ENCODE measurements at regions not wholly inside any gene's neighbourhood (a gene's known extent, or its start where the extent isn't known, plus 50 kb on each side); places are given as distances from the start of the nearest gene placed in this dataset.
A peak's percentile ranks its signal among the peaks of the same experiment; 100 is the strongest.

DNA sequence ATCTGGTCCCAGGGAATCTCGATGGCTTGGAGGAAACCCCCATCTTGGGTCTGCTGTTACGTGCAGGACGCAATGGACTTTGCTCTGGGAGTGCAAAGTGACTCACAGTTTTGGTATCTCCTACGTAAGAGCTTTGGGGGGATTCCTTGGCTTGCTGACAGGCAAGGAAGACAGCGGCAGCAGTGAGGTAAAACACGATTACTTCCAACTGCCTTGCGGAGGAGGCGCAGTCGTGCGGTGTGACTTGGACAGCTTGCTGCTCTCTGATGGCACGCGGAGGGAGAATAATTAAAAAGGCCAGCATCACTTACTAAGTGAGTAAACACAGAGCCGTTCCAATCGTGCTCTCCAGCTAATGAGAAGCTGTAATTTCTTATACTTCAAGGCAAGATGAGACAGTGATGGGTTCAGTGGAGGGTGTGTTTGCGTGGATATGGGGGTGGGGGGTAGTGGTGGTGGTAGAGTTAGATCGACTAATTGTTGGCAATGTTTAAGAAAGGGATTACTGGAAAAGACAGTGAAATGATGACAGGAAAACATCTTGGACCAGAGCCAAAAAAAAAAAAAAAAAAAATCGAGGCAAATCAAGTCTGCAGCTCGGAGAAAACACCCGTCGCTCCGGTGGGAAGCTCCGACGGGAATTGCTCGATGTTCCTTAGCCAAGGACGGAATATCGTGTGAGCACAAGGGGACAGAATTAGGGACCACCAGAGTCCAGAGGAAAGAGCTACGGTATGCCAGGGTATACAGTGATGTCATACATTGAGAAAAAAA, 184.8 kb upstream of the ZFHX3 start:
- no peak for DNase-seq (ENCODE audit: low read depth, low spot score)

DNA sequence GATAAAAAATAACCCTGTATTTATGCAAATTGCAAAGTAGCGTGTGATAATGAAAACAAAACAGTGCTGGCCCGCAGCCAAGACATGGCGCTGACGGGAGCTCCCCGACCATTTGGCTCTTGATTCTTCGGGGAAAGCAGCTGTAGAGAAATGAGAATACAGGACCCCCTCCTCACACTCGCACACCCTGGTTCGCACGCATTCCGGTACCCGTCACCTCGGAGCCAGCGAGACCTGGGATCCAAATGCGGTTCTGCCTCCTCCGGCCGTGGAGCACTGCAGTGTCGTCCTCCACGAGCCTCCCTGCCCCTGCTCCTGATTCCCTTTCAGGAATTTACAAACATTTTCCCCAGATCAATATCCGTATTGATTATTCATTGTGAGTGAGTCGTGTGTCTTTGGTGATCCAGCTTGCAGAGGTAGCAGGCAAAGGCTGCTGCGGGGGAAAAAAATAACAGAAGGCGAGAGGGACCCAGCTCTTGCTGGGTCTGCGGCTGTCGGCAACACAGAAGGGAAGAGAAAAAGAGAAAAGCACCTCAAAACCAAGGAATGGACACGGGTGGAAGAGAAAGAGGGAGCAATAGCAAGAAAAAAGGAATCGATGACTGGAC, 184.1 kb upstream of the ZFHX3 start:
- no peak for DNase-seq (ENCODE audit: low read depth, low spot score)

DNA sequence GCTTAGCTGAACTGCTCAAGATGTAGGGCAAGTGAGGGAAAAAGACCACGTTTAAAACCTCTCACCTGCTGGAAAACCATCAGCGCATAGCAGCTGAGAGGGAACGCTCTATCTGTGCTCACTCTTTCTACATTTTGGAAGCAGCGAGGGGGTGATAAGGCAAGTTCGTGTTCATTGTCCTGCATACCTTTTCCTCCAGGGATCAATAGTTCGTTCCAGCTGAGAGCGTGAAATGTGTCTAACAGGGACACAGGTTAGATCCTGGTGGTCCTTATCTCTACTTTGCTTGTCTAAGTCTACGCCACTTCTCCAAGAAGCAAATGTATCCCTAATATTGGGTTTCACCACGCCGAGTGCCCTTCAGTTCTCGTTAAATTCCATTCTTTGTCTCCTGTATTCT, 183.5 kb upstream of the ZFHX3 start:
- DNase-seq (ENCODE audit: low read depth, low spot score), result no peak

DNA sequence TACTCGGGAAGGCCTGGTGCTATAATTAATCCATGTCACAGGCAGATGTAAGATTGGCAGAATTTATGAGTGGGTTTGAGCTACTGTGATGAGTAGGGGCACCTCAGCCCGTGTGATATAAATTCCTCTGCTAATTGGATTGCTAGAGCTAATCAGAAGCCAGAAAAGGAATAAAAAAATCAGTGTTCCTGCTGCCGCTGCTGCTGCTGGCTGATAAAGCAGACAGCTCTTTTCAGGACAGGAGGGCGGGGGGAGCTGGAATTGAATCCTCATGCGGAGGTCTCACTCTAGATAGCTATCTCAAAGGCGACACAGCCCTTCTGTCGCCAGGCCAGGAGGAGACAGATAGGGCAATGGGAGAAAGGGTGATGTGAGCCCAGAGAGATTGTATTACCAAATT, 182.7 kb upstream of the ZFHX3 start:
- no peak for DNase-seq (ENCODE audit: low read depth, low spot score)

DNA sequence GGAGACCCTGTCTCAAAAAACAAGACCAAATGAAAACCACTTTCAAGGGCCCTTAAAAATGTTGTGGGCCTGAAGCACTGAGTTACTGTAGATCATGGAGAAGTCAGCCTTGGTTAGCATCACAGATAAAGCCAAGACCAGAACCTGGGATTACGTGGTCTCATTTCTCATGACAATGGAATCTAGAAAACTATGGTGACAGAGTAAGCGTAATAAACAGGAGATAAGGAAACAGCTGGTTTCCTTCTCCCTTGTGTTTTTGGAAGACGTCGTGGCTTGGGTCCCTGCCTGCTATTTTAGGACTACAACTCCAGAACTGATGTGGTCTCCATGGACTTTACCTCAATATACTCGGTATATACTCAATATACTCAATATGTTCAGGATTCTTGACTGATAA, 180.7 kb upstream of the ZFHX3 start:
- peak; percentile 11 for DNase-seq (ENCODE audit: low read depth, low spot score)

DNA sequence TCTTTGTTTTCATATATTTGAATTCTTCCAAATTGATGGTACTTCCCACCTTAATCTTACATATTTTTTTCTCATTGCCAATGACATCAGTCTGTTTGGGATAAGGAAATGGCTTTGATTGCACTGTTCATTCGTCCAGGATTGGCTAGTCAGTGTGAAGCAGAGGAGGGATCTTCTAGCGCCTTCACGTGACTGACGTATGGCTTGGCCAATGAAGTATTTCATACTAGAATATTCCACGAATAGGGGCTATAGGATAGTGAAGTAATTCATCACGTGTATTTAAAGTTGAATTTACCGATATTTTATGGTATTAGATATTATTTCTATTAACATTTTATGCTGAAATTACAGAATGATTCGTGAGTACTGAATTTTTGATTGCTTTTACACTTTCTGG, 178.7 kb upstream of the ZFHX3 start:
- no peak for DNase-seq (ENCODE audit: low read depth, low spot score)

DNA sequence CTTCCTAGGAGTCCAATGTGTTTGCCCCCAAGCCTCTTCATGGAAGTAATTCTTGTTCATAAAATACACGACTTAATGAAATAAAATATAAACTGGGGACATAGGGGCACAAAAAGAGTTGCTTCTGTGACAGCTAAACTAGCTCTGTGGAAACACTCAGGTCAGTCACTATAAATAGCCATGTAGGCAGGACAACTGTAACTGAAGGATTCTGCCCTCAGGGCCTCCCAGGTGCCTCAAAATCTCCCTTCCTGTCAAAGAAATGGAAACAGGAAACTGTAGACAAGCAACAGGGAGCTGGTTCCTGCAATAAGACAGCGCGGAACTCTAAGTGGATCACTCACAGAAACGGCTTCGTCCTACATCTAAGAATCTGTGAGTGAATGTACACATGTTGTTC, 178.1 kb upstream of the ZFHX3 start:
- no peak for DNase-seq (ENCODE audit: low read depth, low spot score)

DNA sequence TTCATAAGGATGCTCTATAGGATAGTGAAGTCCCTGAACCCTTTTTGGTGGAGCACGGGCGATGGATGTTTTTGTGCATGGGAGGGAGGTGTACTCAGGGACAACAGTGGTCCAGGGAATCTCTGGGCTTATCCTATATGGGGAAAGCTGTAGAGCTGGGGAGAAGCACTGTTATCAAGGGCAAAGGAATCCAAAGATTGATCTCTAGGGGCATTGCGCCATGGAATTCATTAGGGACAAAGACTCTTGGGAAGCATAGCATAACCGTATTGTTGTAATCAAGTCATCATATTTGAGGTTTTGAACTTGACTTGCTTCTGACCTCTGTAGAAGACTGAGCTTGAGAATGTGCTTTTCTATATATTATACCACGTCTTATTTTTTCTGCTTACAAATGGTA, 172.9 kb upstream of the ZFHX3 start:
- DNase-seq (ENCODE audit: low read depth, low spot score), result no peak

DNA sequence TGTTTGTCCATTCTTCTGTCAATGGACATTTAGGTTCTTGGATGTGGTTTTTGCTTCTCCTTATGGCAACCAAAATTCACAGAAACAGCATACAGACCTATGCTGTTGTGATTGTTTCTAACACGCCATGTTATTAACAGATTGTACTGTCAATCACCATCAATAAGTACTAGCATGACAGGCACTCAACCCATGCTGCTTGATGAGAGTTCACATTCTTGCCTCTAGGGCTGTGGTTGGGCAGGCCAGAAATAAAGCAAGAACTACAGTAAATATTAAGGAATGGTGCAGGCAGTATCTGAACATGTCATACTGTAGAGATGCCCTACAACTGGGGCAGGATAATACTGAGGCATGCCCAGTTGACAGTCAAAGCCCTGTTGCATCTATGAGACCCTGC, 171.2 kb upstream of the ZFHX3 start:
- no peak for DNase-seq (ENCODE audit: low read depth, low spot score)

DNA sequence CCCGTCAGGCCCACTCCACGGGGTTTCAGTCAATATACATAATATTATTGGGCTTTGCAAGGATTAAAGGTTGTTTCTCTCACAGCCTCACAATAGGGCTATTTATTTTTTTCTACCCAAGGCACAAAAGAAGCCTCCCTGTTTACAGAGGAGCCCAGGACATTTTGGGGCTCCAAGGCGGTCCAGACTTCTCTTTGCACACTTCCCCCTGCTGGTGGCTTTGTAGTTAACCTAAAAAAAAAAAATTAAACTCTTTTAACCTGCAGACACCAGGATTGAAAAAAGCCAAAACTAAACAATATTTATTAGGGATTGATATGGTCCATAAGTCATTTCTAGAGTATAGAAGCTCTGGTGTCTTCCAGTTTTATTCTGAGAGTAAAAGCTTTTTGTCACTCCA, 169.7 kb upstream of the ZFHX3 start:
- no peak for DNase-seq (ENCODE audit: low read depth, low spot score)

DNA sequence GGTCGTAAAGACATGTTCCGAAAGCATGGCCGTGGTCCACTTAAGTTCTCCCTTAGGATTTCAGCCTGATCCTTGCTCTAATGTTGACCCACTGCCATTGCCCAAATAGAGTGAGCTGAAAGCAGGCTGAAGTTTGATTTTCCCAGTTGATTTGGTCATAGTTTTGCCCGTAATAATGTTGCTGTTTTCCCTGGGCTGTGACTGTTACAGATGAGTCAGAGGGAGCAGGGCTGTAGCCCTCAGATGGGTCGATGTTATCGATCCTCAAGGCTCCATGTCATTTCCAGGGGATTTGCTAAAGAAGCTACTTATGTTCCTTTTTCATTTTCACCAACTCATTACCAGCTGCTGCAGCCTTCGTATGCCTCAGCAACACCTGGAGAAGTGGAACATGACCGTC, 169.0 kb upstream of the ZFHX3 start:
- DNase-seq (ENCODE audit: low read depth, low spot score), result no peak

DNA sequence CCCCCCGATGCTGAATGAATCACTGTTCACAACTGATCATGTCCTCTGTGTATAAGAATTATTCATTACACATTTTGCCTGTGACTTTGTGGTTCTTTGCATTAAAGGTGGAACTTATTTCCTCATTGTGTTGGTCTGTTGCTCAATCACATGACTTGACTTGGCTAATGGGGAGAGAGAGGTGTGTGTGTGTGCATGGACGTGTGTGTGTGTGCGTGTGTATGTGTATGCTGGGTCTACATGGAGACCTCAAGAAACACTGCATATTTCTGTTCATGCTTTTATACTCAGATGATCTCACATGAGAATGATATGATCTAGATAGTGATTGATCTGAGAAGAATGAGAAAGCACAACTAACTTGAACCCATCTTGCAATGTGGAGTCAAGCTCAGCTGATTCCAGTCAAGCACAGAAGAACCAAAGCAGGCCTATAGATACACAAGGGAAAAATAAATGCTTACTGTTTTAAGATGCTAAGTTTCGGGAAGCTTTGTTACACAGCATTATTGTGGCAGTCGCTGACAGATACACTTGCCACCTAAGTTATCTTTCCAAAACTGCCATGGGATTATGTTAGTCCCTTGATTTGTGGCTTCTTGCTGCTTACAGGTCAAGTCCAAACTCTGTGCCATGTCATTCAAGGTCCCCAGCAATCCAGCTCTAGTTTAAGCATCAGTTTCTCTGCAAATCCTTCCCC, 167.9 kb upstream of the ZFHX3 start:
- DNase-seq (ENCODE audit: low read depth, low spot score), result no peak

DNA sequence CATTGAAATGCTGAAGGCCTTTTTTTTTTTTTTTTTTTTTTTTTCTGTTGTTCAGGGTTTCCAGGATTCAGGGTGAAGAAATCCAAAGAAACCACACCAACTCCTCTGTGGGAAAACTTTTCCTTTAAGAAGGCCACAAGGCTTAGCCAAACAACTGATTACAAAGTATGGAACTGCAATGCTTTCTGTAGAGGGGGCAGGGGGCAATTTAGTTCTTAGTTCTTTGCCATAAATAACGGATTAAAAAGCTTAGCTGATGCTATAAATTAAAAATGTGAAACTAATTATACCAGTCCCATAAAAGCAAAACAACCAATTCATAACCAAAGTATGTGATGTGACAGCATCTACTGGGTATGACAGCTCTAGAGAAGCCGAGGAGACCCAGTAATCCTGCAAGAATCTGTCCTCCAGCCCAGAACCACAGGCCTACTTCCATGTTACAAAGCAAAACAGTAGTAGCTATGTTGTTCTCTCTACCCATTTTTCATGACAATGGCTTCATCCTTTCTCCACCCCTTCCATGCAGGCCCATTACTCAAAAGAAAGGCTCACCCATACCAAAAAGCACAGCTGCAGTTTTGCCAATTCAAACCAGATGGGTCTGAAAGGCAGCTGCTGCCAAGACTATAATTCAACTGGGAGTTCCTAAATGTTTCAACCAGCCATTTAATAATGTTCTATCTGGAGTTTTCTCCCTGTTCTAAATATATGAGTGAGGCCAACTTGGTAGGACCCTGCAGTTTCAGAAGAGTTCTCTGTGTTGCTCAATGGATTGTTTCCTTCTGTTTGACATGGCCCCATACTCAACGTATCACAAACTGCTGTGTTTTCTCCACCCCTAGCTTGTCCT, 167.1 kb upstream of the ZFHX3 start:
- DNase-seq (ENCODE audit: low read depth, low spot score), result no peak

DNA sequence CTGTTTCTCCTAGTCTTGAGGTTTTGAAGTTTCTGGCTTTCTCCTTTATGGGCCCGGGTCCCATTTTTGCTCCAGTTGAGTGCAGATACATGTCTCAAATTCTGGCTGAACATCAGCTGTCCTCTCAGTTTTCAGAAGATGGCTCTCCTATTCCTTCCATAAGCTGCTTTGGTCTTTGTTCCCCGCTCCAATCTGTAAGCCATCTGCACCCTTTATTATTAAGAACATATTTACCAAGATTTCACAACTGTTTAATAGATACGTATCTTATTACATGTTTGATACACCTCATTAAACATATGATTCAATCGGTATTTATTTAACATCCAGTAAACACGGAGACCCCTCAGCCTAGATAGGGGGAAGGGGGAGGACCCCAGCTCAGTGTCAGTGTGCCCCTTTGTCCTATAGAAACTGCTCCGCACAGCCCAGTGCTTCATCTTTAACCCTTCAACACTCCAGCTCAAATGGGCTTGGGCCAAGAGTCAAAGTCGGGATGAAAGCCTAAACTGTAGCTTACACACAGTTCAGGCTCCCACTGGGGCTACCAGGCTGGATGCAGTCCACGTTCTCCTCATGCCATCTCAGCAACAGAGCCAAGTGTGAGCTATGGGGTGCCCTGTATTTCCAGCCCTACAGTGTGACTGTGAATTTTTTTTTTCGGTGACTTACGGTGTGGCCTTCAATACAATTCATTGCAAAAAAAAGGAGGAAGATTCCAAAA, 166.0 kb upstream of the ZFHX3 start:
- DNase-seq (ENCODE audit: low read depth, low spot score), result no peak

DNA sequence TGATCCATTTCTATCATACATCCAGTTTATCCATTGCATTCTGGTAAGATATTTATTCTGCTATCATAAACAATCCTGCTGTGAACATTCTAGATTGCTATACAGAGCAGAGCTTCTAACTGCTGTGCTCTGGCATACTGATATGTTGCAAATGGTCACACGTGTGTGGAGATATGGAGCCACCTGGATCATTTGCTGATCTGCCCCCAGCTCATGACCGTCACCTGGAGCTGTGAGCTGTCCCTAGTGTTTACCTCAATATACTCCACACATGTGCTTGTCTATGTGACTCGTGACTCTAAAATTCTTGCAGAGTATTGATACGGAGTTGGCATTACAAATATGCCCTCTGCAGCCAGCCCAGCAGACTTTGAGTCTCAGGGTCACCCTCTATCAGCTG, 164.5 kb upstream of the ZFHX3 start:
- no peak for DNase-seq (ENCODE audit: low read depth, low spot score)

DNA sequence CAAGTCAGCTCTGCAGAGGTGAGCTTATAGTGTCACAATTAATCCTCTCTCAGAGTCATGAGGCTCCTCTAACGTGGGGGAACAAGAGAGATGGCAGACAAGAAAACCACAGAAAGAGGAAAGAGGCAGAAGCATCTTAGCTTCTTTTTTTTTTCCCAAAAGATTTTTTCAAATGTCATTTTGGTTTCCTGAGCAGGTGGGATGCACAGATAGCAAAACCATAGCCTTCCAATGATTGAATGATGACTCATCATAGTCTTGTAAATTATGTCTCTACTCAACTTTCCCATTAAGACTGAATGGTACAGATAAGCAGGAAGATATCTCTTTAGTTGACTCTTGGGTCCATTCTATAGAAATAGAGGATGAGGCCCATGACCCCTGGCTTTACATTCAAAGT, 162.8 kb upstream of the ZFHX3 start:
- no peak for DNase-seq (ENCODE audit: low read depth, low spot score)

DNA sequence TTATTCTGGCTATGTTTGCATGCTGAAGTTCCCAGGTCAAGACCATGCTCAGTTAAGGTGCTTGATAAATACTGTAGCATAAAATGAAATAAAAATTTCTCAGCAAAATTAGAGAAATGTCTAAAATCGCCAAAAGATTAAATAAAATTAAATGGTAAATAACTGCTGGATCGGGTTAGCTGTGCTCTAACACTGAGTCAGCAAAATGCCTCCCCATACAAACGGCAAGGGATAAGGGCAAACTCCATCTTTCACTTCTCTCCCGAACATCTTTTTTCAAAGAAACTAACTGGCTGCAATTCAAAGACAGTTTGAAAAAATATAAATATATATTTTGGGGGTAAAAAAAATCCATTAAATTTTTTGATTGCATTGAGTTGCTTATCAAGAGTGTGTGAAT, 162.2 kb upstream of the ZFHX3 start:
- no peak for DNase-seq (ENCODE audit: low read depth, low spot score)

DNA sequence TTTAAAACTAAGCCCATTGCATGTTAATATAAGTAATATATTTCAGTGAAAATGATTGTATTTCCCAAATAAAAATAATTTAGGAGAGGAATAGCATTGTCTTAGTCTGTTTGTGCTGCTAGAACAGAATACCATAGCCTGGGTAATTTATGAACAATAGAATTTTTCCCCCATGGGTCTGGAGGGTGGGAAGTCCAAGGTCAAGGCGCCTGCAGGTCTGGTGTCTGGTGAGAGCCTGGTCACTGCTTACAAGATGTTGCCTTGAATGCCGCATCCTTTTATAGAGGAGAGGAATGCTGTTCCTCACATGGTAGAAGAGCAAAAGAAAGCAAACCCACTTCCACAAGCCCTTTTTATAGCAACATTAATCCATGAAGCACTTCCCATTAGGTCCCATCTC, 161.3 kb upstream of the ZFHX3 start:
- no peak for DNase-seq (ENCODE audit: low read depth, low spot score)

DNA sequence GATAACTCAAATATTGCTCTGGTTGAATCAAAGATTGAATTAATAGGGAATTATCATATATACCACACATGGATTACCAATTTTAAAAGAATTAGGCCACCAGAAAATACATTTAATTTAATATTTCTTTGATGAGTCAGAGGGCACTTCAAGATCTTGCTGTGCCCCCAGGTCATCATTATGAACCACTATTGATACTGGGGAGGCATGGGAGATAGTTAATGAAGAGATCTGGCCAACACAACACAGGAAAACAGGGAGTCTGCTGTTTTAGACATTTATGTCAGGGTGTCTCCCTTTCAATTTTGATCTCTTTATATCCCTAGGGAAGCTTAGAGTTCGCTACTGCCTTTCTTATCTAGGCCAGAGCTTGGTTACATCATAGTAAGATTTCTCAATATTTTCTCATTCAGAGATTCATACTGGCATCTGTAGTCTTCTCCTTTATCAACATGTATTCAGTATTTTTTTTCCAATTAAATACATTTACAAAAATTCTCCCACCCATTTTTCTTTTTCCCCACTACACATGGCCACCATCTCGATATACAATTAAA, 158.3 kb upstream of the ZFHX3 start:
- DNase-seq (ENCODE audit: low read depth, low spot score), result no peak

DNA sequence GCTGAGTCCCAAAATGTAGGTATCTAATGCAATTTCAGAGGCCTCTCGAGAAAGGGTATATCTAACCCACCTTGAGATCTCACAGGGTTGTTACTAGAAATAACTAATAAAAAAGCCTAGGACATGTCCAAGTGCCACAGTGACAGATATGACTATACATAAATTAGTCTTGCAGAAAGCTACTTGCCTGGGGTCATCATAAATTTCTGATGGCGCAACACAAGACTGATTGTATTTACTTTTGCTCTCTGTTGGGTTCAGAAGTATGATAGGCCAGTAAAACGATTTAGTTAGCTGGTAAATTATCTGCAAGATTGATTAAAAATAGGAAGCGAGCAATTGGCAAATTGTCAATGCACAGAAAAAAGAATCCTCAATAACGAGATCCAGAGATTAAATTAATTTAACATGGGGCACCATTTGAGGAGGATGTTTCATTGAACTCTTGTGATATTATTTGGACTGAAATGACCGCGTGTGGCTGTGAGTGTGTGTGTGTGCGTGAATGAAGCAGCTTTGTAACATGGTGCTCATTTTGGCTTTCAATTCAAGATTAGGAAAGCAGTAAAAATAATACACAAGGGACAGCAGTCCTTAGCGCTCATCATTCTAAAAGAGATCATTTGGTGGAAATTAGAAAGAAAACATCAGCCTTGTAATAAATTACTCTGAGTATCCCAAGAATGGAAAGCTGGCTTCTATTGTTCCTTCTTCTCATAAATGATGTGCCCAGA, 157.4 kb upstream of the ZFHX3 start:
- DNase-seq (ENCODE audit: low read depth, low spot score), result no peak
